DOHH2 (cell line): ENCODE measurements at regions not wholly inside any gene's neighbourhood (a gene's known extent, or its start where the extent isn't known, plus 50 kb on each side); places are given as distances from the start of the nearest gene placed in this dataset.

Source experiments
- H3F3A ChIP-seq: fragments of 200-600 bp; sonication (generic), shearing (Covaris generic); 2 replicates; pipeline ENCODE4 v1.6.0; 2016; ENCODE audit warnings: antibody characterized with exemption, mild to moderate bottlenecking; ENCODE audit not compliant: control insufficient read depth, insufficient read depth
- H3K27ac ChIP-seq: fragments of 200-600 bp; sonication (generic); 2 replicates; pipeline ENCODE4 v1.5.1; 2014; ENCODE audit warnings: low read depth, mild to moderate bottlenecking, low read length, moderate library complexity
- H3K27me3 ChIP-seq: fragments of 200-600 bp; sonication (generic); 2 replicates; pipeline ENCODE4 v1.6.1; 2014; ENCODE audit warnings: mild to moderate bottlenecking, low read length, mixed read lengths; ENCODE audit not compliant: control insufficient read depth
- H3K36me3 ChIP-seq: fragments of 200-600 bp; sonication (generic); 2 replicates; pipeline ENCODE4 v1.6.1; 2014; ENCODE audit warnings: mild to moderate bottlenecking, low read length, moderate library complexity, mixed read lengths; ENCODE audit not compliant: control insufficient read depth
- H3K4me1 ChIP-seq: fragments of 200-600 bp; sonication (generic); 2 replicates; pipeline ENCODE4 v1.6.1; 2014; ENCODE audit warnings: mild to moderate bottlenecking, low read length, mixed read lengths; ENCODE audit not compliant: control insufficient read depth
- H3K4me2 ChIP-seq: fragments of 200-600 bp; sonication (generic); 2 replicates; pipeline ENCODE4 v1.6.0; 2014; ENCODE audit warnings: mild to moderate bottlenecking, low read length, moderate library complexity
- H3K4me3 ChIP-seq: fragments of 200-600 bp; sonication (generic); 2 replicates; pipeline ENCODE4 v1.5.1; 2014; ENCODE audit warnings: mild to moderate bottlenecking, low read length, mixed read lengths
- H3K79me2 ChIP-seq: fragments of 200-600 bp; sonication (generic); 2 replicates; pipeline ENCODE4 v1.6.1; 2014; ENCODE audit warnings: mild to moderate bottlenecking, low read length, mixed read lengths; ENCODE audit not compliant: control insufficient read depth
- H3K9me2 ChIP-seq: fragments of 200-600 bp; sonication (generic); replicated peaks from 2 replicates; pipeline ENCODE4 v1.6.1; 2014; ENCODE audit warnings: mild to moderate bottlenecking, low read length, mixed read lengths; ENCODE audit not compliant: control insufficient read depth
- H3K9me3 ChIP-seq: fragments of 200-600 bp; sonication (generic); 2 replicates; pipeline ENCODE4 v1.6.1; 2014; ENCODE audit warnings: antibody characterized with exemption, low read length, mixed read lengths; ENCODE audit not compliant: control insufficient read depth, insufficient read depth
- H4K20me1 ChIP-seq: fragments of 200-600 bp; sonication (generic); 2 replicates; pipeline ENCODE4 v1.6.0; 2014; ENCODE audit warnings: low read depth, mild to moderate bottlenecking, antibody characterized with exemption, low read length, moderate library complexity; ENCODE audit not compliant: control insufficient read depth, insufficient read depth
- EZH2phosphoT487 ChIP-seq: fragments of 200-600 bp; sonication (generic); IDR thresholded peaks from 2 replicates; pipeline ENCODE4 v1.6.1; 2017; ENCODE audit warnings: borderline replicate concordance, mild to moderate bottlenecking, antibody characterized with exemption, low read length, moderate library complexity, mixed read lengths
- TF ChIP-seq, protein P1 (sequence below): fragments of 200-600 bp; sonication (generic); IDR thresholded peaks from one replicate; pipeline ENCODE4 v1.5.1; 2014; ENCODE audit warnings: antibody characterized with exemption, mild to moderate bottlenecking, low read depth, low read length; ENCODE audit not compliant: poor library complexity, severe bottlenecking

DNA sequence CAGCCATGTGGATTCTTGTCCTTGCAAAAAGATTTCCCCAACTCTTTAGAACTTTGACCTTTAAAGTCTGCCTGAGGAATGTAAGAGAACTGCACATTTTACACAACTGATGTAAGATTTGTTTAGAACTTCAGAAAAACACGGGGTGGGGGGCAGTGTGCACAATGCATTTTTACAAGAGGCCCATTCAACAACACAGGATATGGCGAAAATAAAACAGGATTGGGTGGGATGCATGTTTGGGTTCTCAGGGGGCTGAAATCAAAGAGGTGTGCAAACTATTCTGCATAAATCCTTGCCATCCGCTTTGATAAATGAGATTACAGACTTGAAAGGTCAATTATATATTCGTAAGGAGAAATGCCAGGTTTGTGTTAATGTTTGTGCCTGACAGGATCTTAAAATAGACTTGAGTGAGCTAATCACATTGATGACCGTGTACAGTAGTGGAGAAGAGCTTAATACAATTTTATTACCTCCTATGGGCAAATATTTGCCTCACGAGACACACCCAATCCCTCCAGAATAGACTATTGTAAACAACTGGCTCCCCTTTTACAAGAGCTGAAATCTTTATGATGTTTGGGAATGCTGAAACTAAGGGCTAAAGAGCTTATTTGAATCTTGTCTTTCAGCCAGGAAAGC is 184.1 kb upstream of the LEF1 start:
- Histone ChIP-seq H3K4me3 (no peak overlapping the region), H3K9me2 (no peaks in the 10 kb centered on the region), H3K27me3 (peaks cover 13% of the 10 kb centered on the region), H3K27ac (no peak overlapping the region), H3K4me1 (no peaks in the 10 kb centered on the region), H3K79me2 (no peaks in the 10 kb centered on the region), H3K4me2 (no peak overlapping the region), H3K9me3 (no peaks in the 10 kb centered on the region), H4K20me1 (no peaks in the 10 kb centered on the region), H3F3A (no peaks in the 10 kb centered on the region), H3K36me3 (no peaks in the 10 kb centered on the region)
- TF ChIP-seq, protein P1, sequence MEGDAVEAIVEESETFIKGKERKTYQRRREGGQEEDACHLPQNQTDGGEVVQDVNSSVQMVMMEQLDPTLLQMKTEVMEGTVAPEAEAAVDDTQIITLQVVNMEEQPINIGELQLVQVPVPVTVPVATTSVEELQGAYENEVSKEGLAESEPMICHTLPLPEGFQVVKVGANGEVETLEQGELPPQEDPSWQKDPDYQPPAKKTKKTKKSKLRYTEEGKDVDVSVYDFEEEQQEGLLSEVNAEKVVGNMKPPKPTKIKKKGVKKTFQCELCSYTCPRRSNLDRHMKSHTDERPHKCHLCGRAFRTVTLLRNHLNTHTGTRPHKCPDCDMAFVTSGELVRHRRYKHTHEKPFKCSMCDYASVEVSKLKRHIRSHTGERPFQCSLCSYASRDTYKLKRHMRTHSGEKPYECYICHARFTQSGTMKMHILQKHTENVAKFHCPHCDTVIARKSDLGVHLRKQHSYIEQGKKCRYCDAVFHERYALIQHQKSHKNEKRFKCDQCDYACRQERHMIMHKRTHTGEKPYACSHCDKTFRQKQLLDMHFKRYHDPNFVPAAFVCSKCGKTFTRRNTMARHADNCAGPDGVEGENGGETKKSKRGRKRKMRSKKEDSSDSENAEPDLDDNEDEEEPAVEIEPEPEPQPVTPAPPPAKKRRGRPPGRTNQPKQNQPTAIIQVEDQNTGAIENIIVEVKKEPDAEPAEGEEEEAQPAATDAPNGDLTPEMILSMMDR: no peak
- no peak for TF ChIP-seq EZH2phosphoT487

DNA sequence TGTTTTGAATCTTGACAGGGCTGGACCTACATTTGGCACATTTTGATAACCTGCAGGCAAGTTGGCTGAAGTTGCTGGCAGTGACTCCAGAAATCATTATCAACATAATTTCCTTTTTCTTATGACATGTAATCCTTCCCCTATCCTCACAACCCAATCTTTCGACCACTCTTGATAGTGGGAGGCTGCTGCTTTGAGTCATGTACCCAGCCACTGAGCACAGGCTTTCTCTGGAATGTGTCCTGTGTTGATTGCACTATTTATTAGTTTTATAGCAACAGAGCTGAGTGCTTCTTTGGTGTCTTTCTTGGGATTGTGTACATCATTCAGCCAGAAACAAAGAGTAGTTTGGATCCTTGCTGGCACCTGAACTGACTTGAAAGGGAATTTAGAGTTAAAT is 183.1 kb upstream of the LEF1 start:
- Histone ChIP-seq H4K20me1 (no peaks in the 10 kb centered on the region), H3K36me3 (no peaks in the 10 kb centered on the region), H3K27ac (no peak overlapping the region), H3K9me3 (no peaks in the 10 kb centered on the region), H3K27me3 (peaks cover 13% of the 10 kb centered on the region), H3F3A (no peaks in the 10 kb centered on the region), H3K4me3 (no peak overlapping the region), H3K4me1 (no peaks in the 10 kb centered on the region), H3K4me2 (no peak overlapping the region), H3K79me2 (no peaks in the 10 kb centered on the region), H3K9me2 (no peaks in the 10 kb centered on the region)
- TF ChIP-seq, protein P1: no peak
- TF ChIP-seq EZH2phosphoT487: no peak

DNA sequence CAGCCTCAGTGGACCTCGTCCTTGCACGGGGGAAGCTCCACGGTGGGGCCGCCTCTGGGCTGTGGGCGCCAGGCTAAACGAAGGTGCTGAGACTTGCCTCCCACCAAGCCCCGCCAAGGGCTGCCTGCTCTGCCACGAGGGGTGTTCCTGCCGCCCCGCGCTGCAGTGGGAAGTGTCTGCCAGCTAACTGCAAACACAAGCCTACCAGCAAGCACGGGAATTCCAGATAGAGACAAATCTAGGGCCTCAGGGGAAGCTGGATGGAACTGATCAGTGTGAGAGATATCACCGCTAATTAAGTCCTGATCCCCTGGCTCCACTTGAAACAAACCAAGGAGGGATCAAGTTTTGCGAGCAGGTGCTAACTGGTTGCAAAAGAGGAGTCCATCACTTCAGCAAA is 181.6 kb upstream of the LEF1 start:
- H3K4me3 ChIP-seq: no peak overlapping the region

More for the DNA sequence above, 181.6 kb upstream of the LEF1 start:
- Histone ChIP-seq H3K4me2 (no peak overlapping the region), H3K27ac (no peak overlapping the region), H3K4me1 (no peaks in the 10 kb centered on the region), H3K9me3 (no peaks in the 10 kb centered on the region), H3K36me3 (no peaks in the 10 kb centered on the region), H3K27me3 (peaks cover 13% of the 10 kb centered on the region), H3K9me2 (no peaks in the 10 kb centered on the region), H3F3A (no peaks in the 10 kb centered on the region), H4K20me1 (no peaks in the 10 kb centered on the region), H3K79me2 (no peaks in the 10 kb centered on the region)
- TF ChIP-seq, protein P1: no peak
- no peak for TF ChIP-seq EZH2phosphoT487
